ENCODE measurements at regions not wholly inside any gene's neighbourhood (a gene's known extent, or its start where the extent isn't known, plus 50 kb on each side); places are given as distances from the start of the nearest gene placed in this dataset.

- H3K27me3 ChIP-seq (replicated peaks; ENCODE audit: control insufficient read depth, insufficient read depth, low read length): no peaks in the 10 kb centered on the region
- TF ChIP-seq CTCF (IDR thresholded peaks at IDR 0.05; ENCODE audit: insufficient read depth, low read length, poor library complexity, severe bottlenecking): no peak
- DNase-seq (ENCODE audit: extremely low read depth, insufficient read length): no peak
- no peaks in the 10 kb centered on the region for H3K36me3 ChIP-seq (ENCODE audit: control insufficient read depth, insufficient read depth, low read length)
- H3K4me3 ChIP-seq (replicated peaks; ENCODE audit: low read depth, low read length): no peak overlapping the region
Observed at GRCh38 chr4:58175024-58175423, 1064.8 kb upstream of the IGFBP7 start.

- DNase-seq (ENCODE audit: extremely low read depth, insufficient read length): no peak
- Histone ChIP-seq H3K27me3 (replicated peaks; ENCODE audit: control insufficient read depth, insufficient read depth, low read length) (no peaks in the 10 kb centered on the region), H3K4me3 (replicated peaks; ENCODE audit: low read depth, low read length) (no peak overlapping the region), H3K36me3 (ENCODE audit: control insufficient read depth, insufficient read depth, low read length) (no peaks in the 10 kb centered on the region)
- TF ChIP-seq CTCF (IDR thresholded peaks at IDR 0.05; ENCODE audit: insufficient read depth, low read length, poor library complexity, severe bottlenecking): no peak
Observed at GRCh38 chr4:58166490-58166889, 1056.3 kb upstream of the IGFBP7 start.

- H3K36me3 ChIP-seq (ENCODE audit: control insufficient read depth, insufficient read depth, low read length): no peaks in the 10 kb centered on the region
- TF ChIP-seq CTCF (IDR thresholded peaks at IDR 0.05; ENCODE audit: insufficient read depth, low read length, poor library complexity, severe bottlenecking): no peak
- no peaks in the 10 kb centered on the region for H3K27me3 ChIP-seq (replicated peaks; ENCODE audit: control insufficient read depth, insufficient read depth, low read length)
- DNase-seq (ENCODE audit: extremely low read depth, insufficient read length): no peak
- no peak overlapping the region for H3K4me3 ChIP-seq (replicated peaks; ENCODE audit: low read depth, low read length)
Observed at GRCh38 chr4:58163156-58163555, 1053.0 kb upstream of the IGFBP7 start.

- no peaks in the 10 kb centered on the region for H3K27me3 ChIP-seq (replicated peaks; ENCODE audit: control insufficient read depth, insufficient read depth, low read length)
- DNase-seq (ENCODE audit: extremely low read depth, insufficient read length): no peak
- TF ChIP-seq CTCF (IDR thresholded peaks at IDR 0.05; ENCODE audit: insufficient read depth, low read length, poor library complexity, severe bottlenecking): no peak
- no peak overlapping the region for H3K4me3 ChIP-seq (replicated peaks; ENCODE audit: low read depth, low read length)
- H3K36me3 ChIP-seq (ENCODE audit: control insufficient read depth, insufficient read depth, low read length): no peaks in the 10 kb centered on the region
Observed at GRCh38 chr4:58149404-58150085, 1039.4 kb upstream of the IGFBP7 start.

- H3K4me3 ChIP-seq (replicated peaks; ENCODE audit: low read depth, low read length): no peak overlapping the region
- H3K27me3 ChIP-seq (replicated peaks; ENCODE audit: control insufficient read depth, insufficient read depth, low read length): no peaks in the 10 kb centered on the region
- H3K36me3 ChIP-seq (ENCODE audit: control insufficient read depth, insufficient read depth, low read length): no peaks in the 10 kb centered on the region
- no peak for DNase-seq (ENCODE audit: extremely low read depth, insufficient read length)
- no peak for TF ChIP-seq CTCF (IDR thresholded peaks at IDR 0.05; ENCODE audit: insufficient read depth, low read length, poor library complexity, severe bottlenecking)
Observed at GRCh38 chr4:58144721-58145120, 1034.5 kb upstream of the IGFBP7 start.

Data from GM06990 (cell line).